ENCODE measurements at regions not wholly inside any gene's neighbourhood (a gene's known extent, or its start where the extent isn't known, plus 50 kb on each side); places are given as distances from the start of the nearest gene placed in this dataset.

DNA sequence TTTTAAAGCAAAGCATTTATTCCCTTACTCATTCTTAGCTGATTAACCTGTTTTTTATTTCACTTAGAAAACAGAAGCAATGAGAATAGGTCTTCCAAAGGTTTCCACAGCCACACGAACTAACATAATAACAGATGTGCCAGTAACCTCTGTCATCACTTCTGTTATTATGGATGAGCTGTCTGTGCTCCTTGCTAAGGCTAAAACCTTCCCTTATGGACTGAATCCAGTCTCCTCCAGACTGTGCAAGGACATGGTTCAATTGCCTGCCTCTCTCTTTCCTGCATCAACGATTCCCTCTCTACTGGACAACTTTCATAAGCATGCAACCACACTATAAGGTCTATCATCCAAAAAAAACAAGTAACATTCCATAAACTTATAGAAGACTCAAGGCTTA, 1446.2 kb downstream of the MAT2B start:
- DNase-seq = no peak

DNA sequence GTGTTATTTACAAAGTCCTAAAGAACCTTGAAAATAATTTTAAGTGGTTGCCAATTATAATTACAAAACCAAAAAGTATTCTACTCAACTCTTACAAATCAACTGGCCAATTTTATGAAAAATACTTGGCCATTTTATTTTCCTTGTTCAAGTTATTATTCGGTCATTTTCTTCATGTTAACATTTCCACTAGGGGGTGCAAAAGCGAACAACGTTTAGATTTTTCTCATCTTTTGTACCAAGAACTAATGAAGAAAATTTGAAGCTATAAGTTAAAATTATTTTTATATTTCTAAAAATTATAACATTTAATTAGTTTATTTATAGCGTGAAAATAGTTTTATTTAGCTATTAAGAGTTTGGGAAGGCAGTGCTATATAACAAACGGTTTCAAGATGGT, 1453.3 kb downstream of the MAT2B start:
- no peak for DNase-seq

DNA sequence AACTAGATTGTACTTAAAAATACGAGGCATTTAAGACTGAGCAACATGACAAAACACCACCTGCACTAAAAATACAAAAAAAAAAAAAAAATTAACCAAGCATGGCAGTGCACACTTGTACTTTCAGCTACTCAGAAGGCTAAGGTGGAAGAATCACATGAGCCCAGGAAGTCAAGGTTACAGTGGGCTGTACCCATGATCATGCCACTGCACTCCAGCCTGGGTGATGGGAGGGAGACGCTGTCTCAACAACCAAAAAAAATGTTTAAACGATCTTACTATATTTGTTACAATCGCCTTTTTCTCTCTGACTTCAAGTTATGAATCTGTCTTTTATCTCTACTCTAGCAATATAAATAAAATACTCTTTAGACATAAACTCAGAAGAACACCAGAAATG, 1454.3 kb downstream of the MAT2B start:
- DNase-seq = no peak

DNA sequence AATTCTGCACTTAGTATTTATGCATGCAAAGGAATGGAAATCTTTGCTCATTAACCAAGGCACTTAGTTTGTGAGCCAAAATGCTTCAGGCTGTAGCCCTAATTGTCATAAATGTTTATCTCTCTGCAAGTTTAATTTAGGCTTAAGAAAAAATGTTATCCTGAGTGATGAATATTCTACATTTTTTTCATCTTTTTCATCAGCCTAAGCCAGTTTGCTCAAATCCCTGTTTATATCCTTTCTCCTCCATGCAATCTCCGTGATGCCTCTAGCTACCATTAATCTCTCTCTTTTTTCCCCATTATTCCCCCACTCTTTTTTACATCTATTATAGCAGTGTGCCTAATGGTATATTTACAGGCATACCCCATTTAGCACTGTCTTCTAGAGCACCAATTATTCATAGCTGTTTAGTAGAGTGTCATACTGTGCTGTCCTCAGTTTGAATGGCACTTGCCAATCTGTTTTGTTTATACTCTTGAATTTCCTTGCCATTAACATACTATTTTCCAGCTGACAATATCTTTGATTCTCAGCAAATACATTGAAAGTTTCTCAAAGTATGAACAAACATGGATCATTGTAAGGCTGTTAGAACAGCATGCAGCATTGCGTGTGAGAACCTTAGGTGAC, 1457.0 kb downstream of the MAT2B start:
- no peak for DNase-seq

DNA sequence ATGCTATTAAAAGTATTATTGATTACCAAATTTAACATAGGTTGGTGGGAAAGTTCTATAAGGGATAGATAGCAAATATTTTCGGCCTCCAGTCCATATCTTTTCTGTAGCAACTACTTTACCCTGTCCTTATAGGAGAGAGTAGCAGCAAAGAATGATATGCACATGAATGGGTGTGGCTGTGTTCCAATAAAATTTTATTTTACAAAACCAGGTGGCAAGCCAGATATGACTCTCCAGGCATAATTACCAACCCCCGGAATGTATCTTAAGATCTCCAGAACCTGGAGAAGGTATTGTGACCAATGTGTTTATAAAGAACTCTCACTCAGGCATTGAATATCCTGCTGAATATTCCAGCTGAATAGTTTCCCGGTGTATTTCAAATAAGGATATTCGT, 1461.2 kb downstream of the MAT2B start:
- DNase-seq = no peak

DNA sequence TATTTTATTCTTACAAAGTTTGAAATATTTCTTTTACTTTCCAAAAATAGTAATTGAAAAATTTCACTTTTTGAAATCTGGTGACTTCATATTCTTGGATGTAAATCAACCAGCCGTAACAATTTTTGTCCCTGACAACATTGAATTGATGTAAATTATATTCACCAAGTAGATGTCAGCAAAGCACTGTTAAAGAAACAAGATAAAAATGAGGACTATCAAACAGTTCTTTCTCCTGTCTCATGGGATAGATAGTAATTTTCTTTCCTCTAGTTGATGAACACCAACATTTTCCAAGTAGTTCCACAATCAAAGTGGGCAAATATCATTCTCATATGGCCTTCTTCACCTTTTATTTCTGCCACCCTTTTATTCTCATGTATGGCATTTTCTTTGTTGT, 1461.9 kb downstream of the MAT2B start:
- DNase-seq = no peak

DNA sequence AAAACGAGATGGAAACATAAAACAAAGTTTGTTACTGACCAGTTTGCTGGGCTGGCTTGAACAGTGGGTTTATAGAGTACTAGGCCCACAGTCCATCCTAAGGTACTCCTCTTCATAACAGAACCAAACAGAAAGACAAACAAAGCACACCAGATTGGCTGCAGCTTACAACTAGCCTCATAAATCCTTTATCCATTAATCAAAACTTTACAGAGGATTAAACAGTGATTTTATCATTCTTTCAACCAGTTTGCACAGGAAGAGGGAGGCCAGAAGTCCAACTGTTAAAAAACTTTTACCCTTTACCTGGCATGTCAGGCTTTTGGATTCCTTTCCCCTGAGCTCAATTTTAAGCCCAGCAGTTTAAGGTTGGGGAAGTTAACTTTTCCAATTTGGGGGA, 1467.6 kb downstream of the MAT2B start:
- DNase-seq = no peak

DNA sequence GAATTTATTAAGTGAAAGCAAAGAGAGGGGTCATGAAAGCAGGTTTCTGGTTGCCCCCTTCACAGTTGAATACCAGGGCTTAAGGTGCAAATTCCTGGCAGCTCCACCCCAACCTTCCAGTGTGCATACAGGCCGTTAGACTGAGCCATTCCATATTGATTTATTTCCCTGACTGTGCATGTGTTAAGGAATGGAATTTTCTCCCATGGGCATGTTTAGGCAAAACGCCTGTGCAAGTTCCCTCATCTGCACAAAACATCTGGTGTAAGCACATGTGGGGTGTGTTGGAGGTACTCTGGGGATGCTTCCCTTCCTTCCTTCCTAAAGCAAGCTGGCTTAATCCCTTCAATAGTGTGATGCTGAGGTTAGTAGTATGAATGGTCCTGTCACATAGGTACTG, 1470.6 kb downstream of the MAT2B start:
- DNase-seq = no peak

DNA sequence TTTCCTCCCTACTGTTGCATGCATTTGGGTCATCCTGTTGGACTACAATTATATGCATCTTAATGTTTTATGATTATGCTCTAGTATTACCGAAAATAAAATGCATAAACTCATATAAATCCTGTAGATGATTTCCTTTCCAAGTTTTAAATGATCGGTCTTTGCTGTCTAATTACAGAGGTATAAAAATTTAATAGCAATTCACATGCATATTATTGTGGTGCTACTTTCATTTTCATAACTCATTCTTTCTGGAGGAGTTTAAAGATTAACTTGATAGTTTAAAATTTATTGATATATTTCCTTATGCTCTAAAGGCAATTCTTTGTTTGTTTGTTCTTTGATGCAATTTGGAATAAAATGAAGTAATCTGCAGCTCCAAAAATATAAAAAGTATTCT, 1475.1 kb downstream of the MAT2B start:
- DNase-seq = no peak

DNA sequence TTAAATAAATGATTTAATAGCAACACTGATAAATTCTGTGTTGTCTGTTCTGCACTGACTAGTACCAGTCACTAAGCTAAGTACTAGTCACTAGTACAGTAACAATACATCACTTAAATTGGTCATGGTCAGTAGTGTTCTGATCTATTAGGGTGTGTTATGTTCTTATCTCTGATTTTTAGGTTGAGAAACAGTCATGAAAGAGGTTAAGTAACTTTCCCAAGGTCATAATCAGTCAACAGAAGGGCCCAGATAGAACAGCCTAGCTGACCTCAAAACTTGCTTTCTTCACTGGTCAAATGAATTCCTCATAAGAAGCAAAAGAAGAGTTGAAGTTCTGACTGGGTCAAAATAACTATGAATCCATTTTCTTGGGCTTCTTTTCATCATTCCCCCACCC, 1492.7 kb downstream of the MAT2B start:
- DNase-seq = no peak

DNA sequence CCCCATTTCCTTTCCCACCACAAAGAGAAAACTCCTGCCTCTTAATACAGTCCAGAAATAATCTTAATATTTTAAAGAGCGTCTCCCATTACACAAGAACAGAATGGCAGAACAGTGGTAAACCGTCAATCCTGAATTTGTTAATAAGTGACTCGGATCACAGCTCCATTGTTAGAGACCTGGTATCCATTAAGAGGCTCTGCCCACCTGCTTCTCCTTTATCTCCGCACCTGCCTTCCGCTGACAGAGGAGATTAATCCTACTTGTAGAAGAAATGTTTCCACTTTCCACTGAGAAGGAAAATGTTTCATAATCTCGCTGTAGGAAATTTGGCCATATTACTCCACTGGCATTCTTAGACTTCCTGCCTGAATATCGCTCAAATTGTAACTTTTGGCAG, 1493.2 kb downstream of the MAT2B start:
- no peak for DNase-seq

DNA sequence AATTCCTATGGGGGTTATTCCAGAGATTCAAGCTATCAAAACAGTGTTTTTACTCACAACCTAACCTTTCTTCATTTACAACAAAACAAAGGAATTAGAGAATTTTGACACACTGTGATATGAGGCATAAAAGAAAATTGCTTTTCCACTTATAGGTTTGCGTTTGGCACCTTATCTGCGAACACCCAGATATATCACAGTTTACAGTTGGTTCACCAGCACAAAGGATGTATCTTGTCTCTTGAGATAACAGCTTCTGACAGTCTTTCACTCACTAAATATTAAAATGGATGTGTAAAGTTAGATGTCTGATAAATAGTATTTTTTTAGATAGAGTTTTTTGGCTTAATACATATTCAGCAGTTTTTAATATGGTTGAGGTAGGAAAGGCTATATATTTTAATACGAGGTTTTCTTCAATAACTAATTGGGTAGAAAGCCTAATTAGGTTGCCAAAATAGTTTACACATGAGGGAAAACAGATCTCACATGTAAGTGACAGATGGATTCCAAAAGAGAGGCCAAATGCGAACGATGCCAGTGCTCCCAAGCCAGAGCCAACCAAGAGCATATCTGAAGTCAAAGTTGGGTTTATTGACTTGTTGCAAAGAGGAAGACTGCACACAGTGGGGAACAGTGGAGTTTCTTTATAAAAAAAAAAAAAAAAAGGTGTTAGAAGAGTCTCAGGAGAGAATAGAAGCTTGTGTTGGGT, 1495.2 kb downstream of the MAT2B start:
- no peak for DNase-seq

DNA sequence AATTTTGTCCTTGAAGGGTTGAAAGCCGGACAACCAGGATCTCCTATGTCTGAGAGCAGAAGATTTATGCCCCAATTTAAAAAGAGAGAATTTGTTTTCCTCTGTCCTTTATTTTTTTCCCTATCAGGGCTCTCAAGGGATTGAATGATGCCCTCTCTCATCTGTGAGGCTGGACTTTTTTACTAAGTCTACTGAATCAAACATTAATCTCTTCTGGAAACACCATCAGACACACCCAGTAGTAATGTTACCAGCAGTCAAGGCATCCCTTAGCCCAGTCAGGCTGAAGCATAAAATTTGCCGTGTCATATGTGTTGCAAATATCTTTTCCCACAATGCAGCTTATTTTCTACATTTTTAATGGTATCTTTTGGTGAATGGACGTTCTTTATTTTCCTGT, 1497.9 kb downstream of the MAT2B start:
- no peak for DNase-seq

DNA sequence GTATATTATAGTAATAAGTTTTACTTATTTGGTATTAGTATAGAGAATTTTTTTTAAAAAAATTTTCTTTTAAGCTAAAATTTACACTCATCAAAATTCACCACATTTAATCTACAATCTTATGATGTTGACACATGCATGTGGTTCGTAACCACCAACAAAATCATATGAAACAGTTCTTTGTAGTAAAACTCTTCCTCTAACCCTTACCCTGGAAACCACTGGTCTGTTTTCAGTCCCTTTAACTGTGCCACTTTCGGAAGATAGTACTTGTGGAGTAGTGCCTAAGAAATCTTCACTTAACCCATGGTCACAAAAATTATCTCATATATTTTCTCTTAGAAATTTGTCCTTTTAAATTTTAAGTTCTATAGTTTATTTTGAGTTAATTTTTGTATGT, 1498.8 kb downstream of the MAT2B start:
- no peak for DNase-seq

DNA sequence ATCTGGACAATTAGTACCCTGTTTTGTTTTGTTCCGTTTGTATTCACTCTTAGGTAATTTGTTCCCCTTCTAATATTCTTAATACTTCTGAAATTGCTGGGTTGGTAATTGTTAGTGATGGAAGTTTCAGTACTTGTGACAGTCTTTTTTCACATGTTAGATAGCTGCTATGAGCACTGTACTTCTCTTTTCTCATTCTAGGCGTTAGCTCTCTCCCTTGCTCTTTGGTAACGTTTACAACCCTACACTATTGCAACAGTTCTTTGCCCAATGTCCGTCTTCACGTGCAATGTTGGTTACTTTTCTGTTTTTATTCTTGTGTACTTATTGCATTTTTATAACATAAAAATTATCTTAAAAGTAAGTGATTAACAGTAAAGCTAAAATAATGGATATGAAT, 1509.0 kb downstream of the MAT2B start:
- no peak for DNase-seq

DNA sequence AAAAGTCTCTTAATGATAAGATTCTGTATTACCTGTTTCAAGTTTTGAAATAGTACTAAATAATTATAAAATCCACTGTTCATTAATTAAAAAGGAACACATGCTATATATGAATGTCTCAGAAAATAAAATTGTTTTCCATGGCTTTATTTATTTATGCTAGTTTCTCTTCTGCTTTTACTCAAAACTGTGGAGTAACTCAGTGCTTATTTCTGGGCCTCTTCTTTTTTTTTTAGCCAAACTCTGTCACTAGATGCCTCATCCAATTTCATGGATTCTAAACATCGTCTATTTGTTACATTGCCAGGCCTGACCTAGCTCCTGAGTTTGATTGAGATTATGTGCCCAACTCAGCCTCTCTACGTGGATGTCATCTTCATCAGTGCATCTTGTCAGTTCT, 1509.7 kb downstream of the MAT2B start:
- DNase-seq = no peak

DNA sequence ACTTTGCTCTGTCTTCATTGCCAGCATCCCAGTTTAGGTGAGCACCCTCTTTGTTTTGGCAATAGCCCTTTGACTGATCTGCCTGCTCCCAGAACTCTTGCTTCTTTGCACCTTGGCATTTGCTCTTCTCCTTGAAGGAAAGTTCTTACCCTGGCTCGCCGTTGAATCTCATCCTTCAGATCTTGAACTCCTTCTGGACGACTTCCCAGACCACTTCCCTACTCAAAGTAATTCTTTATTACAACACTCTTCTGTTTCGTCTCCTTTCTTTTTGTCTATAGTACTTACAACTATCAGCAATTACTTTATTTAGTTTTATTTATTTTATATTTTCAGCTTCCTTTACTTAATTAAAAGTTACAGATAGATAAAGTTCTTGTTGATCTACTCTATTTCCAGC, 1510.1 kb downstream of the MAT2B start:
- DNase-seq = no peak

DNA sequence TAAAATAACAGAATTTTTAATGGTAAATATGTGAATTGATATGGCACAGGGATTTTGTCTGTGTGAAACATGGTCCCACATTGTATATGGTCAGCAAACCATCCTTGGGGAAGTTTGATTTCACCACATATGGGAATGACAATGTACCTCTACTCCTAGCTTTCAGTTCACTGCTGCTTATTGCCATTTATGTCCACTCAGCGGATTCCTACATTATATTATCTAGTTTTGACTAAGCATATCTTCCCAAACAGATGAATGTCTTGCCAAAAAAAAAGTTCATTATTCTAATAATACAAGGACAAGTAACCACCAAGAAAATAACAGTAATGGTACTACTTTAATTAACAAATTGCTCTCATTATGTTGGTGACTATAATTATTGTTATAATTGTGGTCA, 1521.6 kb downstream of the MAT2B start:
- no peak for DNase-seq

DNA sequence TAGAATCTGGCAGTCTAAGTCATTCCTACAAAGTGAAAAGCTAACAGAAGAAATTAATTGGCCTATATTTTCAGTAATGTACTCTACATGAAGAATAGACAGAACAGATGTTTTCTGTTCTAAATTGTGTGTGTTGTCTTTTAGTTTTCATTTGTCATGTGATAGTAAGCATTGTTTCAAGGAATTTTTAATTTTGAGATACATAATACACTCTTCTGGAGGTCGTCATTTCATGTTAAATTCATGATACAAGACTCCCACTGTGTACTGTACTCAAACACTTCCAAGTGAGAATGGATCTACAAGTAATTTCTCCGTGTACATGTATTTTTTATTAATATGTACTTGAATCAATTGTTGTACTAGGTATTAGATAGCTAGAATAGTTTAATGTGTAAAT, 1522.9 kb downstream of the MAT2B start:
- DNase-seq = no peak

DNA sequence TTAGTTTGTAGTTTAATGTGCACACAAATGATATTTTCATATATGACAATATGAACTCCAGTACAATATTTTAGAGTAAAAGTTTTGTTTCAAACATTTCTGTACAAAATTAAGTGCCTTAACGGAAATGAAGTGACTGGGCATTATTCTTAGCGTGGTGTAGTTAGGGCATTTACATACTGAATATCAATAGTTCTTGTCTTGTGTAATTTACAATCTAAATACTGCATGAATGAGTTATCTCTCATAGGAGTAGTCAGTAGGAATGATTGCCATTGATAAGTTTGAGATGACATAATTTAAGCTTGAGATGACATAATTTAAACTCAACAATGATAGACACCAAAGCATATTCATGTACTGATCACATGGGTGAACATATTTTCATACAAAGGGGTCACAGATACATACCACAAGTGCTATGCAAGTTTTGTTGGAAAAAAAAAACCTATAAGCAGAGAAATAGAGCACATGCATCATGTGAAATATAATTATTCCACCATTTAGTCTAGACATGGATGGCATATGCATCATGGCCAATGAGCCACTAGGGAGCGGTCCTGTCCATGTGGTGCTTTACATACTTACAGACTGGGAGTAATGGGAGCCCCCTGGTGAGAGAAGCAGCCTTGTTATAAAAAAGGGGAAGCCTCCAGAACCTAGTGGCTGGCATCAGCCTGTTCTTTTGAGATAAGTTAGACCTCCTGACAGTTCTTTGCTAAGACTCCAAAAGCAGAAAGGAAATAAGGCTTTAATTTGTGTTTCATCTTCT, 1523.9 kb downstream of the MAT2B start:
- peak; percentile 55 for DNase-seq

DNA sequence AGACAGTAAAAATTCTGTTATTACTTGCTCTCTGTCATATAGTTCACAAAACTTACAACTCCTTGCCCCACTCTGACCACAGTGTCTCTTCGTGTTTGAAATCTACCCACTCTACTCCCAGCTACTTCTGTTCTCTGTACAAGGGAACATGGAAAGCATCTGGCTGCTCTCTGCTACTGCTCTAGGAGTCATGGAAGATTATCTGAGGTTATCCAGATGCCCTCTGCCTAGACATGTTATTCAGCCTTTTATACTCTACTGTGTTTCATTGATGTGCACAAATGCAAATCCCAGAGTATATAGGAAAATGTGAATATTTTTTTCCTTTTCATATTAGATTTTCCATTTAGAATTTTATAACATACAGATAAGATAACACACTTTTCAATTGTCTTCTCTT, 1525.6 kb downstream of the MAT2B start:
- DNase-seq = no peak

DNA sequence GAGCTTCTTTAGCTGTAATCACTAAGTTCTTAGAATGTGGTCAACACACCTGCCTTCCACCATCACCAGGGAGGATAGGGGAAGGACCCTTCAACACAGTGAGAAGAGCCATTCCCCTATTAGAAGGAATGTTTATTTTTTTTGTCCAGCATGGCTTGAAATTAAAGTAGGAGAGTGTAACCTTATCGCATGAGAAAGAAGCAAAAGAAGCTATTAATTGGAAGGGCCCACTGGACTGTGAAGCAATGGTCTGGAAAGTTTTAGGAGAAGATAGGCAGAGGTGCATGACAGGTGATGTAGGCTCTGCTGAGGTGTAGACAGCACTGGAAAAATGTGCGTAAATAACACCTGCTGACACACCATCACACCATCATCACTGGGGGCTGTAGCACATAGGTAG, 1526.0 kb downstream of the MAT2B start:
- no peak for DNase-seq

DNA sequence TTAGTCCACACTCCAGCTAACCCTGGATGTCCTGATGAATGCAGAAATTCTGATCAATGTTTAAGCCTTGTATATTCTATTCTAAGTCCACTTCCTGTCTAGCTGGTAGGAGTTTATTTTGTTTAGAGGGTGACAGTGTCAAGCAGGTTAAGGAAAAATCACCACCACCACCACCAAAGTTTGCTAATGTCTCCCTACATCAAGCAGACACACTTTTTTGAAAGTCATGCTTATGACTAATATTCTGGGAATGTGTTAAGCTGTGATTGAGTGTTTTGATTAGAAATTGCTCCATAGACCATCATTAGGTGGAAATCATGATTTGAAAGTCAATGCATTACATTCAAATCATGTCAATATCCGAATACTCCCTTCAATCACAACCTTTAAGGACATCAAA, 1530.1 kb downstream of the MAT2B start:
- DNase-seq = no peak

DNA sequence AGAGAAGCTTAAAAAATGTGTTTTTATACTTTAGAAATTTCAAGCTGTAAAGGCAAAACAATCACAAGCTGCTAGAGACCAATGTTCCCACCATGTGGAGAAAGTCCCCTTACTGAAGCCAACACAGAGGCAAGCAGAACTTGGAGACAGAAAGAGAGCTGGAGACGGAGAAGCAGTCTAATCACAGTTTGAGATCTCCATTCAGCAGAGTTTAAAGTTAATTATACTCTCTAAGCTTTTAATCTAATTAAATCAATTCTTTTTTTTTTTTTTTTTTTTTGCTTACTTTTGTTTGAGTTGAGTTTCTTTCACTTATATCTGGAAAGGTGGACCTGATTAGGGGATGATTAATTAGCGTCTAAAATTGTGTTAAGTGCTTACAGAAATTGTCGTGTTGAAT, 1534.3 kb downstream of the MAT2B start:
- no peak for DNase-seq
